ENCODE measurements at regions not wholly inside any gene's neighbourhood (a gene's known extent, or its start where the extent isn't known, plus 50 kb on each side); places are given as distances from the start of the nearest gene placed in this dataset.

GRCh38 chr12:115416869-115417268, 732.9 kb upstream of the TBX3 start:
- CTCF ChIA-PET = no interaction called here
- TF ChIP-seq NFRKB (IDR thresholded peaks at IDR 0.05) (no peak), TARDBP (IDR thresholded peaks at IDR 0.05) (no peak), FOXK2 (IDR thresholded peaks at IDR 0.05) (no peak), ZNF384 (IDR thresholded peaks at IDR 0.05) (no peak), CTBP1 (IDR thresholded peaks at IDR 0.05; ENCODE audit: borderline replicate concordance) (no peak), ARNT (IDR thresholded peaks at IDR 0.05) (no peak), BHLHE40 (IDR thresholded peaks at IDR 0.05; ENCODE audit: borderline replicate concordance) (no peak), SUZ12 (IDR thresholded peaks at IDR 0.05) (no peak), FOXM1 (IDR thresholded peaks at IDR 0.05; ENCODE audit: borderline replicate concordance) (no peak)

GRCh38 chr12:115413626-115414025, 729.7 kb upstream of the TBX3 start:
- ChIA-PET CTCF (no interaction called here), POLR2A (no interaction called here)
- no peak for TF ChIP-seq L3MBTL2 (conservative IDR thresholded peaks at IDR 0.05)
- TF ChIP-seq FOXK2 (IDR thresholded peaks at IDR 0.05) = no peak
- TF ChIP-seq ARNT (IDR thresholded peaks at IDR 0.05) = no peak
- TF ChIP-seq SP1 (IDR thresholded peaks at IDR 0.05) = no peak
- no peak for TF ChIP-seq ELF4 (IDR thresholded peaks at IDR 0.05)
- TF ChIP-seq LEF1 (IDR thresholded peaks at IDR 0.05; ENCODE audit: borderline replicate concordance) = no peak
- TF ChIP-seq PKNOX1 (IDR thresholded peaks at IDR 0.05) = no peak
- no peak for TF ChIP-seq ZNF384 (IDR thresholded peaks at IDR 0.05)
- no peak for TF ChIP-seq TARDBP (IDR thresholded peaks at IDR 0.05)
- TF ChIP-seq FOXM1 (IDR thresholded peaks at IDR 0.05; ENCODE audit: borderline replicate concordance) = no peak
- TF ChIP-seq FOXA1 (IDR thresholded peaks at IDR 0.05) = no peak
- no peak for TF ChIP-seq SUZ12 (IDR thresholded peaks at IDR 0.05)
- DNase-seq (ENCODE audit: extremely low spot score) = no peak

More at GRCh38 chr12:115416869-115417268, 732.9 kb upstream of the TBX3 start:
- POLR2A ChIA-PET = no interaction called here
- DNase-seq (ENCODE audit: extremely low spot score) = no peak

- TF ChIP-seq FOXA1 (IDR thresholded peaks at IDR 0.05) = no peak
- no peak for TF ChIP-seq ZNF384 (IDR thresholded peaks at IDR 0.05)
- no peak for TF ChIP-seq FOXM1 (IDR thresholded peaks at IDR 0.05; ENCODE audit: borderline replicate concordance)
- no peak for TF ChIP-seq PKNOX1 (IDR thresholded peaks at IDR 0.05)
- TF ChIP-seq SUZ12 (IDR thresholded peaks at IDR 0.05) = no peak
- no peak for TF ChIP-seq NFRKB (IDR thresholded peaks at IDR 0.05)
- no peak for TF ChIP-seq L3MBTL2 (conservative IDR thresholded peaks at IDR 0.05)
- CTCF ChIA-PET = no interaction called here
- POLR2A ChIA-PET = no interaction called here
- no peak for DNase-seq (ENCODE audit: extremely low spot score)
Observed at GRCh38 chr12:115412831-115413230, 728.9 kb upstream of the TBX3 start.

- POLR2A ChIA-PET = no interaction called here
- CTCF ChIA-PET = no interaction called here
- TF ChIP-seq HDGF (IDR thresholded peaks at IDR 0.05; ENCODE audit: borderline replicate concordance) (no peak), TARDBP (IDR thresholded peaks at IDR 0.05) (no peak), BHLHE40 (IDR thresholded peaks at IDR 0.05; ENCODE audit: borderline replicate concordance) (no peak), LEF1 (IDR thresholded peaks at IDR 0.05; ENCODE audit: borderline replicate concordance) (no peak), ARNT (IDR thresholded peaks at IDR 0.05) (no peak), FOXM1 (IDR thresholded peaks at IDR 0.05; ENCODE audit: borderline replicate concordance) (no peak), SP1 (IDR thresholded peaks at IDR 0.05) (no peak), SUZ12 (IDR thresholded peaks at IDR 0.05) (no peak), NFRKB (IDR thresholded peaks at IDR 0.05) (no peak), ELF4 (IDR thresholded peaks at IDR 0.05) (no peak), CTBP1 (IDR thresholded peaks at IDR 0.05; ENCODE audit: borderline replicate concordance) (no peak), PKNOX1 (IDR thresholded peaks at IDR 0.05) (no peak), ZNF384 (IDR thresholded peaks at IDR 0.05) (no peak), FOXA1 (IDR thresholded peaks at IDR 0.05) (no peak), FOXK2 (IDR thresholded peaks at IDR 0.05) (no peak), L3MBTL2 (conservative IDR thresholded peaks at IDR 0.05) (no peak)
- DNase-seq (ENCODE audit: extremely low spot score) = no peak
Observed at GRCh38 chr12:115411121-115411520, 727.1 kb upstream of the TBX3 start.

DNA sequence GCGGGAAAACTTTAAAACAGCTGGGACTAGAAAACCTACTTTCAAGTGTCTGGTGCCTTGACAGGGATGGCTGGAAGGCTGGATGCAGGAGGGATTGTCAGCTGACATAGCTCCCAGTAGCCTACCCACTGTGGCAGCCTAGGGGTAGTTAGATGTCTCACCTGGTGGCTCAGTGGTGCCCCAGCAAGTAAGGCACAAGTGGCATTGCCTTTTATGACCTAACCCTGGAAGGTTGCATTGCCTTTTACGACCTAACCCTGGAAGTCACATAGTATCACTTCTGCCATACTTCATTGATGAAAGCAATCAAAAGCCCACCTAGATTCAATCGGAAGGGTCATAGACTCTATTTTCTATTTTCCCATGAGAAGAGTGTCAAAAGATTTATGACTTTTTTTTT, 724.7 kb upstream of the TBX3 start:
- TF ChIP-seq SP1 (IDR thresholded peaks at IDR 0.05) (no peak), SUZ12 (IDR thresholded peaks at IDR 0.05) (no peak), FOXA1 (IDR thresholded peaks at IDR 0.05) (no peak), HDGF (IDR thresholded peaks at IDR 0.05; ENCODE audit: borderline replicate concordance) (no peak), CTBP1 (IDR thresholded peaks at IDR 0.05; ENCODE audit: borderline replicate concordance) (no peak), ZNF384 (IDR thresholded peaks at IDR 0.05) (no peak), L3MBTL2 (conservative IDR thresholded peaks at IDR 0.05) (no peak), FOXK2 (IDR thresholded peaks at IDR 0.05) (no peak), NFRKB (IDR thresholded peaks at IDR 0.05) (no peak), ELF4 (IDR thresholded peaks at IDR 0.05) (no peak), FOXM1 (IDR thresholded peaks at IDR 0.05; ENCODE audit: borderline replicate concordance) (no peak), ARNT (IDR thresholded peaks at IDR 0.05) (no peak), TARDBP (IDR thresholded peaks at IDR 0.05) (no peak), BHLHE40 (IDR thresholded peaks at IDR 0.05; ENCODE audit: borderline replicate concordance) (no peak), PKNOX1 (IDR thresholded peaks at IDR 0.05) (no peak), LEF1 (IDR thresholded peaks at IDR 0.05; ENCODE audit: borderline replicate concordance) (no peak)
- ChIA-PET POLR2A (no interaction called here), CTCF (interaction anchor here (0.7 kb wide), 2 partner anchors 72 to 1358 kb away, joined by 3 to 5 read pairs; no protein-coding TSS in a partner anchor)
- DNase-seq (ENCODE audit: extremely low spot score) = no peak

GRCh38 chr12:115407723-115408122, 723.7 kb upstream of the TBX3 start:
- CTCF ChIA-PET = no interaction called here

More at GRCh38 chr12:115407723-115408122, 723.7 kb upstream of the TBX3 start:
- no peak for DNase-seq (ENCODE audit: extremely low spot score)
- TF ChIP-seq CTBP1 (IDR thresholded peaks at IDR 0.05; ENCODE audit: borderline replicate concordance) = no peak
- no peak for TF ChIP-seq FOXA1 (IDR thresholded peaks at IDR 0.05)
- TF ChIP-seq HDGF (IDR thresholded peaks at IDR 0.05; ENCODE audit: borderline replicate concordance) = no peak
- no peak for TF ChIP-seq L3MBTL2 (conservative IDR thresholded peaks at IDR 0.05)
- no peak for TF ChIP-seq ELF4 (IDR thresholded peaks at IDR 0.05)
- TF ChIP-seq NFRKB (IDR thresholded peaks at IDR 0.05) = no peak
- TF ChIP-seq ZNF384 (IDR thresholded peaks at IDR 0.05) = no peak
- TF ChIP-seq FOXM1 (IDR thresholded peaks at IDR 0.05; ENCODE audit: borderline replicate concordance) = no peak
- POLR2A ChIA-PET = no interaction called here
